ENCODE measurements at regions not wholly inside any gene's neighbourhood (a gene's known extent, or its start where the extent isn't known, plus 50 kb on each side); places are given as distances from the start of the nearest gene placed in this dataset.
"Not testable (repeated sequence)": the region's sequence is repeated elsewhere in the genome, so short reads cannot be mapped to it uniquely, and the experiment has no call there.

- Histone ChIP-seq H3K27me3 (no peaks in the 10 kb centered on the region), H3K9me3 (no peaks in the 10 kb centered on the region), H3K4me3 (no peak overlapping the region), H3K4me1 (no peaks in the 10 kb centered on the region), H3K27ac (no peak overlapping the region), H3K36me3 (no peaks in the 10 kb centered on the region)
- ATAC-seq, result no peak
- TF ChIP-seq POLR2A (IDR thresholded peaks at IDR 0.05) (no peak), CTCF (IDR thresholded peaks at IDR 0.05) (no peak), EP300 (IDR thresholded peaks at IDR 0.05) (no peak), POLR2AphosphoS5 (IDR thresholded peaks at IDR 0.05) (no peak)
- 78 to 88% methylated on average over 2 of the region's 2 CpGs for WGBS, 2 donors (ENCODE audit: low coverage in 1 of 2)
Measured at GRCh38 chr14:44396226-44396625, 110.9 kb downstream of the FSCB start.

DNA sequence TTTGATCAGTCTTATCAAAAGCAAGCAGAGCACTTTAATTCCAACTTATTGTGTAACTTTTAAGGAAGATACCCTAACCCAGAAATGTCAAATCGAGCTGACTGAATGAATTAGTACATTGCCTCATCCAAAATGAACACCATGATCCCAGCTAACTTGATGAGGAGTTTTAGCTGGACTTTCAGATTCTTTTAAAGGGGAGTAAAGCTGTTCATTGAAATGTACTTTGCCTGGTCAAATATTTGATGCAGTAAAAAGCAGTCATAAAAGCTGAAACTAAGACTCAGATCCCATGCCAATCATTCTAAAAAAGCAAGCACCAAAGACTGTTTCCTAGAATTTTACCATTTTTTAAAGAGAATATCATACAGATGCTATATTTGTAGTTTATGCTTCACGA is 114.1 kb downstream of the FSCB start:
- Histone ChIP-seq H3K27ac (no peak overlapping the region), H3K36me3 (no peaks in the 10 kb centered on the region), H3K9me3 (no peaks in the 10 kb centered on the region), H3K4me1 (no peaks in the 10 kb centered on the region), H3K27me3 (no peaks in the 10 kb centered on the region), H3K4me3 (no peak overlapping the region)
- 61 to 83% methylated on average over 2 of the region's 2 CpGs for WGBS, 2 donors (ENCODE audit: low coverage in 1 of 2)
- ATAC-seq, result no peak
- TF ChIP-seq POLR2A (IDR thresholded peaks at IDR 0.05) (no peak), EP300 (IDR thresholded peaks at IDR 0.05) (no peak), POLR2AphosphoS5 (IDR thresholded peaks at IDR 0.05) (no peak), CTCF (IDR thresholded peaks at IDR 0.05) (no peak)

DNA sequence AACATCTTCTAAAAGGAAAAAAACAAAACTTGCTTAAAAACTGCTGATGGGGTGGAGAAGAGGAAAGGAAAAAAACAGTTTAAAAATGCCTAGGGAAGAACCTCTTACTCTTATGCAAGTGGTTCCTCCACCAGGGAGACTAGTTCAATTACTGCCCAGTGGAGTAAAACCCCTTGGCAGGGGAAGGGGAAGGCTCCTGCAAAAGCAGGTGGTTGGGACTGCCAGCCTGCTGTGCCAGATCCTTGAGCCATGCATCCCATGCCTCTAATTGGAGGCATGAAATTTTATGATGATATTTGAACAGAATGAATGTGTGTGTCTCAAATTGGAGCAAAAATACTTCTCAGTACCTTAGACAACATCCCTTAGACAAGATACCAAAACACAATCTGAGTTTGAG is 118.8 kb downstream of the FSCB start:
- no peak for ATAC-seq
- Histone ChIP-seq H3K27ac (no peak overlapping the region), H3K4me1 (peaks cover 0 to 6% (median 0%) of the 10 kb centered on the region in 3 donors), H3K9me3 (no peaks in the 10 kb centered on the region), H3K27me3 (no peaks in the 10 kb centered on the region), H3K4me3 (no peak overlapping the region), H3K36me3 (no peaks in the 10 kb centered on the region)
- no peak for TF ChIP-seq POLR2A (IDR thresholded peaks at IDR 0.05)
- TF ChIP-seq EP300 (IDR thresholded peaks at IDR 0.05), result no peak
- no peak for TF ChIP-seq POLR2AphosphoS5 (IDR thresholded peaks at IDR 0.05)
- TF ChIP-seq CTCF (IDR thresholded peaks at IDR 0.05), result no peak

- no peaks in the 10 kb centered on the region for H3K27me3 ChIP-seq
- no peak for TF ChIP-seq POLR2AphosphoS5 (IDR thresholded peaks at IDR 0.05)
- no peak for TF ChIP-seq POLR2A (IDR thresholded peaks at IDR 0.05)
- TF ChIP-seq EP300 (IDR thresholded peaks at IDR 0.05), result no peak
- TF ChIP-seq CTCF (IDR thresholded peaks at IDR 0.05), result no peak
- H3K36me3 ChIP-seq, result no peaks in the 10 kb centered on the region
- no peak overlapping the region for H3K4me3 ChIP-seq
- no peak for ATAC-seq
- WGBS, 2 donors (ENCODE audit: low coverage in 1 of 2), result 73% methylated on average over 4 to 5 of the region's 6 CpGs
- no peaks in the 10 kb centered on the region for H3K9me3 ChIP-seq
- no peak overlapping the region for H3K27ac ChIP-seq
- peaks cover 0 to 6% (median 0%) of the 10 kb centered on the region in 3 donors for H3K4me1 ChIP-seq
Measured at GRCh38 chr14:44385906-44386305, 121.2 kb downstream of the FSCB start.

GRCh38 chr14:44385296-44385695 is 121.8 kb downstream of the FSCB start:
- H3K4me1 ChIP-seq, H3K9me3 ChIP-seq, H3K4me3 ChIP-seq, H3K36me3 ChIP-seq, H3K27me3 ChIP-seq, ATAC-seq, H3K27ac ChIP-seq: not testable (repeated sequence)
- 80 to 90% methylated on average over 1 to 2 of the region's 6 CpGs for WGBS, 2 donors (ENCODE audit: low coverage in 1 of 2)

DNA sequence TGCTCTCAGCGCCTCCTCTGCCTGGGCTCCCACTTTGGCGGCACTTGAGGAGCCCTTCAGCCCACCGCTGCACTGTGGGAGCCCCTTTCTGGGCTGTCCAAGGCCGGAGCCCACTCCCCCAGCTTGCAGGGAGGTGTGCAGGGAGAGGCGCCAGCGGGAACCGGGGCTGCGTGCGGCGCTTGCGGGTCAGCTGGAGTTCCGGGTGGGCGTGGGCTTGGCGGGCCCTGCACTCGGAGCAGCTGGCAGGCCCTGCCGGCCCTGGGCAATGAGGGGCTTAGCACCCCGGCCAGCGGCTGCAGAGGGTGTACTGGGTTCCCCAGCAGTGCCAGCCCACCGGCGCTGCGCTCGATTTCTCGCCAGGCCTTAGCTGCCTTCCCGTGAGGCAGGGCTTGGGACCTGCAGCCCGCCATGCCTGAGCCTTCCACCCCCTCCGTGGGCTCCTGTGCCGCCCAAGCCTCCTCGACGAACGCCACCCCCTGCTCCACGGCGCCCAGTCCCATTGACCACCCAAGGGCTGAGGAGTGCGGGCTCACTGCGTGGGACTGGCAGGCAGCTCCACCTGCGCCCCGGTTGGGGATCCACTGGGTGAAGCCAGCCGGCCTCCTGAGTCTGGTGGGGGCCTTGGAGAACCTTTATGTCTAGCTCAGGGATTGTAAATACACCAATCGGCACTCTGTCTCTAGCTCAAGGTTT is 122.3 kb downstream of the FSCB start:
- 100% methylated on average over 1 of the region's 38 CpGs; no CpG with 5 or more reads in 1 of the 2 donors for WGBS, 2 donors (ENCODE audit: low coverage in 1 of 2)
- H3K4me1 ChIP-seq, H3K9me3 ChIP-seq, H3K27me3 ChIP-seq, H3K36me3 ChIP-seq, ATAC-seq, H3K27ac ChIP-seq, H3K4me3 ChIP-seq: not testable (repeated sequence)

Measured in gastroesophageal sphincter (tissue), 4 donors.